B cell (primary cell): ENCODE measurements at regions not wholly inside any gene's neighbourhood (a gene's known extent, or its start where the extent isn't known, plus 50 kb on each side); places are given as distances from the start of the nearest gene placed in this dataset.

Source experiments
- ATAC-seq: fragments of 200-7000 bp; cut with Tn5 transposase; one replicate; pipeline ENCODE4 v1.10.0; 2021; ENCODE audit warnings: low read depth, mild to moderate bottlenecking, moderate number of reproducible peaks, moderate library complexity
- CTCF ChIA-PET: fragments of 350-600 bp; sonication (Branson Sonifier 250); formaldehyde crosslinking; loops from one replicate; lab custom pipeline; 2021; ENCODE audit warnings: antibody characterized with exemption, inconsistent platforms; lab: Charles Lee
- POLR2A ChIA-PET: fragments of 350-600 bp; sonication (Branson Sonifier 250); formaldehyde crosslinking; loops from one replicate; lab custom pipeline; 2021; ENCODE audit warnings: antibody characterized with exemption; lab: Charles Lee
- DNase-seq: peaks from one replicate; pipeline ENCODE4 v3.0.0; 2013
- H2AFZ ChIP-seq: 2 replicates; pipeline ENCODE4 v1.6.1; 2012; ENCODE audit warnings: mild to moderate bottlenecking, low read depth, low read length; ENCODE audit not compliant: insufficient read depth, poor library complexity, severe bottlenecking
- H3K27ac ChIP-seq, 2 donors: 1 replicate in 1 of 2; 2 replicates in 1 of 2; pipeline ENCODE4 v1.5.1; 2012 to 2013; ENCODE audit warnings: low read length in 2 of 2, mild to moderate bottlenecking in 2 of 2, moderate library complexity in 1 of 2
- H3K27me3 ChIP-seq, 4 experiments: fragments of 200-600 bp in 1 of 4; sonication (generic) in 1 of 4; replicated peaks in 1 of 4; 1 replicate in 2 of 4; 2 replicates in 2 of 4; pipeline versions ENCODE4 v1.6.1 to v1.7.0; 2013 to 2016; ENCODE audit warnings: low read length in 3 of 4, mild to moderate bottlenecking in 2 of 4, mixed read lengths in 1 of 4, moderate library complexity in 1 of 4; ENCODE audit not compliant: insufficient read depth in 4 of 4, control insufficient read depth in 3 of 4; ENCODE audit errors: control extremely low read depth in 1 of 4
- H3K36me3 ChIP-seq, 2 experiments: replicated peaks in 1 of 2; 1 replicate in 1 of 2; 2 replicates in 1 of 2; pipeline versions ENCODE4 v1.6.1 to v1.7.1; 2013; ENCODE audit warnings: low read length in 1 of 2; ENCODE audit not compliant: insufficient read depth in 2 of 2, control insufficient read depth in 1 of 2; ENCODE audit errors: control extremely low read depth in 1 of 2, extremely low read depth in 1 of 2
- H3K4me1 ChIP-seq, 2 donors: fragments of 200-600 bp in 1 of 2; sonication (generic) in 1 of 2; 1 replicate in 1 of 2; 2 replicates in 1 of 2; pipeline versions ENCODE4 v1.5.1 to v1.6.1; 2013 to 2017; ENCODE audit warnings: low read length in 2 of 2; ENCODE audit not compliant: control insufficient read depth in 2 of 2, insufficient read depth in 2 of 2
- H3K4me2 ChIP-seq: replicated peaks from 2 replicates; pipeline ENCODE3; 2012; ENCODE audit warnings: mild to moderate bottlenecking, low read depth, low read length; ENCODE audit not compliant: poor library complexity, severe bottlenecking
- H3K4me3 ChIP-seq, 5 experiments: fragments of 200-600 bp in 1 of 5; sonication (generic) in 1 of 5; 1 replicate in 3 of 5; 2 replicates in 2 of 5; pipeline versions ENCODE4 v1.5.1 to v1.7.0; 2011 to 2016; ENCODE audit warnings: low read length in 4 of 5, mild to moderate bottlenecking in 4 of 5, low read depth in 2 of 5, control low read depth in 1 of 5, moderate library complexity in 1 of 5; ENCODE audit not compliant: insufficient read depth in 1 of 5; ENCODE audit errors: control extremely low read depth in 1 of 5, extremely low read depth in 1 of 5
- H3K79me2 ChIP-seq: fragments of 200-600 bp; sonication (generic); one replicate; pipeline ENCODE4 v1.6.0; 2016; ENCODE audit warnings: low read length; ENCODE audit not compliant: control insufficient read depth, insufficient read depth
- H3K9ac ChIP-seq: fragments of 200-600 bp; sonication (generic); 2 replicates; pipeline ENCODE4 v1.6.1; 2017; ENCODE audit warnings: mild to moderate bottlenecking, low read length, moderate library complexity
- H3K9me3 ChIP-seq, 3 donors: one replicate each; pipeline versions ENCODE4 v1.6.1 to v1.7.1; 2013; ENCODE audit warnings: low read length in 2 of 3; ENCODE audit not compliant: control insufficient read depth in 2 of 3, insufficient read depth in 1 of 3; ENCODE audit errors: control extremely low read depth in 1 of 3
- H4K20me1 ChIP-seq: 2 replicates; pipeline ENCODE4 v1.6.0; 2012; ENCODE audit warnings: mild to moderate bottlenecking, low read length; ENCODE audit not compliant: insufficient read depth, control insufficient read depth, poor library complexity, severe bottlenecking
- H3K27ac Mint-ChIP-seq: one replicate; pipeline ENCODE4 v1.8.0; 2021; ENCODE audit warnings: mixed read lengths
- H3K27me3 Mint-ChIP-seq: one replicate; pipeline ENCODE4 v1.8.0; 2021; ENCODE audit warnings: mixed read lengths
- H3K4me1 Mint-ChIP-seq: one replicate; pipeline ENCODE4 v1.8.0; 2021; ENCODE audit warnings: mixed read lengths
- H3K4me3 Mint-ChIP-seq: one replicate; pipeline ENCODE4 v1.8.0; 2021; ENCODE audit warnings: mixed read lengths
- H3K9me3 Mint-ChIP-seq: one replicate; pipeline ENCODE4 v1.8.0; 2022; ENCODE audit warnings: mixed read lengths; ENCODE audit not compliant: insufficient read depth
- CTCF ChIP-seq: fragments of 200-600 bp; IDR thresholded peaks from one replicate; pipeline ENCODE4 v1.8.0; 2022; ENCODE audit warnings: antibody characterized with exemption, mild to moderate bottlenecking
- EZH2 ChIP-seq: IDR thresholded peaks from 2 replicates; pipeline ENCODE4 v1.6.1; 2012; ENCODE audit warnings: borderline replicate concordance, low read depth, mild to moderate bottlenecking, moderate library complexity, low read length; ENCODE audit not compliant: insufficient read depth, poor library complexity, severe bottlenecking
- WGBS: methylation state at CpG from one replicate; pipeline ENCODE4 v1.1.5; 2013; ENCODE audit warnings: missing lambda C conversion rate; ENCODE audit not compliant: insufficient coverage; 5-methylcytosine and 5-hydroxymethylcytosine counted together
- intact Hi-C: fragments of 100-400 bp; cut with micrococcal nuclease; formaldehyde crosslinking; loops from one replicate; pipeline ENCODE4 v1.10.0; 2022

DNA sequence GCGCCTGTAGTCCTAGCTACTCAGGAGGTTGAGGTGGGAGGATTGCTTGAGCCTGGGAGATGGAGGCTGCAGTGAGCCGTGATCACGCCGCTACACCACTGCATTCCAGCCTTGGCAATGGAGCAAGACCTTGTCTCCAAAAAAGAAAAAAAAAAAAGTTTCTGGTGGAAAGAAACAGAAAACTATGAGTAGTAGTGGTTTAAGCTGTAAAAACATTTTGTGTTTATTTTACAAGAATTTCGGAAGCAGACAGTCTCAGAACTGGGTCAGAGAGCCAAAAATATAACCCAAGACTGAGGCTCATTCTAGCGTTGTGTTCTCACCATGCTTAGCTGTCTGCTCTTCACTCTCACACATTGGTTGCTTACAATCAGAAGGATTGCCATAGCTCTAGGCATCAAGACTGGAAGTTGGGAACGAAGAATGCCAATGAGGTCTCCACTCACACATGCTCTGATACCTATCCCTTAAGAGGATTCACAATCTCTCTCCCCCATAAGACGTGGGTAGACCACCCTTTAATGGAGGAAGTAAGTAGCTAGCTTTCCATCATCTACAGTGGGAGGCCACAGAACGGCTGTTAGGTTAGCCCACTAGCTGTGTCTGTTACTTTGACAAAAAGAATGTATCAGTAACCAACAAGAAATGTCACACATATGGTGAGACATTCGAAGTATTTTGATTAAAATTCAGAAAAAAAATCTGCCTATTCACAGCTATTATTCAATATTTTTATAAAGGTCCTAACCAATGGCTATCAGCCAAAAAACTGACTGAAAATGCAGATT, 117.6 kb upstream of the RASSF8 start:
- Histone ChIP-seq H3K4me3 (no peak overlapping the region), H3K79me2 (no peaks in the 10 kb centered on the region), H3K9me3 (no peaks in the 10 kb centered on the region), H2AFZ (no peak overlapping the region), H3K36me3 (no peaks in the 10 kb centered on the region), H3K27me3 (no peaks in the 10 kb centered on the region), H3K27ac (no peak overlapping the region), H3K4me2 (no peak overlapping the region), H4K20me1 (no peaks in the 10 kb centered on the region), H3K9ac (no peak overlapping the region), H3K4me1 (no peaks in the 10 kb centered on the region)
- intact Hi-C loops: no loop called here
- Mint-ChIP-seq H3K4me1 (no peaks in the 10 kb centered on the region), H3K27ac (no peak overlapping the region), H3K4me3 (no peak overlapping the region), H3K9me3 (no peaks in the 10 kb centered on the region), H3K27me3 (peaks cover 3% of the 10 kb centered on the region)
- DNase-seq: no peak
- TF ChIP-seq CTCF (no peak), EZH2 (no peak)
- CTCF ChIA-PET: no interaction called here
- no peak for ATAC-seq
- POLR2A ChIA-PET: no interaction called here
- WGBS: 95% methylated on average over 6 of the region's 10 CpGs

GRCh38 chr12:25842254-25842653, 116.2 kb upstream of the RASSF8 start:
- WGBS: 85% methylated on average over 4 of the region's 5 CpGs
- peaks cover 7% of the 10 kb centered on the region for H3K27me3 Mint-ChIP-seq

More at GRCh38 chr12:25842254-25842653, 116.2 kb upstream of the RASSF8 start:
- Histone ChIP-seq H3K27ac (no peak overlapping the region), H3K4me2 (no peak overlapping the region), H4K20me1 (no peaks in the 10 kb centered on the region), H2AFZ (no peak overlapping the region), H3K9ac (no peak overlapping the region), H3K79me2 (no peaks in the 10 kb centered on the region), H3K4me1 (no peaks in the 10 kb centered on the region), H3K36me3 (no peaks in the 10 kb centered on the region), H3K27me3 (no peaks in the 10 kb centered on the region), H3K4me3 (no peak overlapping the region), H3K9me3 (no peaks in the 10 kb centered on the region)
- H3K4me1 Mint-ChIP-seq: no peaks in the 10 kb centered on the region
- ChIA-PET CTCF (no interaction called here), POLR2A (no interaction called here)
- no peaks in the 10 kb centered on the region for H3K9me3 Mint-ChIP-seq
- ATAC-seq: no peak
- H3K27ac Mint-ChIP-seq: no peak overlapping the region
- DNase-seq: no peak
- no peak for TF ChIP-seq CTCF
- intact Hi-C loops: no loop called here
- H3K4me3 Mint-ChIP-seq: no peak overlapping the region
